ENCODE measurements at regions not wholly inside any gene's neighbourhood (a gene's known extent, or its start where the extent isn't known, plus 50 kb on each side); places are given as distances from the start of the nearest gene placed in this dataset.
"Not testable (repeated sequence)": the region's sequence is repeated elsewhere in the genome, so short reads cannot be mapped to it uniquely, and the experiment has no call there.

- in situ Hi-C loops (cut with MboI), result loop anchor here (10.0 kb wide), 1 partner anchor 319 kb away; no protein-coding TSS in a partner anchor
- not testable (repeated sequence) for ATAC-seq; H3K27me3 ChIP-seq (replicated peaks in 1 of 2; ENCODE audit: control insufficient read depth in 2 of 2, insufficient read depth in 2 of 2, low read length in 1 of 2)
These were observed 85.4 kb upstream of the DRD5 start for GRCh38 chr4:9695994-9696393.

DNA sequence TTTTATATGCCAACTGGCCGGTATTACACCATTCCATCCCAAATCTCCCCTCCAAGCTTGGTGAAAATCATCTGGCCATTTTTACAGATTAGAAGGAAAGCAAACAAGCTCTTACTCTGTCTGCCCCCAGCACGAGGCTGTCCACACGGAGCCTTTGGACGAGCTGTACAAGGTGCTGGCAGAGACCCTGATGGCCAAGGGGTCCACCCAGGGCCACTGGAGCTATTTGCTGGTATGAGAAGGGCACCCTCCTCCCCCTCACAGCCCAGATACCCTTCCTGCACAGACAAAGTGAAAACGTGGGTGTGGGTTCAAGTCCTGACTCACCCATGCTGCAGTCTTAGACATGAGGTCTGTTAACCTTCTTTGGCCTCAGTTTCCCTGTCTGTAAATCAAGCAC lies 84.9 kb upstream of the DRD5 start:
- H3K4me1 ChIP-seq (ENCODE audit: control insufficient read depth, insufficient read depth, low read length); H3K79me2 ChIP-seq (ENCODE audit: control insufficient read depth, insufficient read depth, low read length); H3K9ac ChIP-seq (ENCODE audit: control insufficient read depth, insufficient read depth, low read length); H3K9me3 ChIP-seq (replicated peaks; ENCODE audit: control insufficient read depth, insufficient read depth, low read length); H2AFZ ChIP-seq (ENCODE audit: control insufficient read depth, low read depth, low read length); H3K4me3 ChIP-seq; POLR2A ChIA-PET; BruUV-seq (replicated peaks); H3K27ac ChIP-seq (ENCODE audit: control insufficient read depth, insufficient read depth); FAIRE-seq; ATAC-seq; H4K20me1 ChIP-seq (ENCODE audit: control insufficient read depth, insufficient read depth); H3K36me3 ChIP-seq (ENCODE audit: control insufficient read depth in 2 of 2, insufficient read depth in 2 of 2, low read length in 1 of 2); H3K27me3 ChIP-seq (replicated peaks in 1 of 2; ENCODE audit: control insufficient read depth in 2 of 2, insufficient read depth in 2 of 2, low read length in 1 of 2); intact Hi-C loops (cut with micrococcal nuclease; ENCODE audit: unreplicated experiment); SMC1A ChIA-PET (ENCODE audit: uncharacterized antibody, unreplicated experiment); H3K4me2 ChIP-seq (ENCODE audit: control insufficient read depth, insufficient read depth); DNase-seq (ENCODE audit: low read depth, low spot score): not testable (repeated sequence)
- in situ Hi-C loops (cut with MboI), result loop anchor here (10.0 kb wide), 1 partner anchor 318 kb away; no protein-coding TSS in a partner anchor
- WGBS (ENCODE audit: insufficient coverage, insufficient replicate concordance, low lambda C conversion rate, missing lambda C conversion rate), result 20% methylated on average over 5 of the region's 5 CpGs
- CTCF ChIA-PET, result interaction anchor here (1.8 kb wide), 1 partner anchor 318 kb away, joined by 9 read pairs; no protein-coding TSS in a partner anchor
- RAD21 ChIA-PET (ENCODE audit: unreplicated experiment), result interaction anchor here (0.6 kb wide), 1 partner anchor 72 kb away, joined by 3 read pairs; no protein-coding TSS in a partner anchor

More at GRCh38 chr4:9695994-9696393, 85.4 kb upstream of the DRD5 start:
- H3K4me2 ChIP-seq (ENCODE audit: control insufficient read depth, insufficient read depth); intact Hi-C loops (cut with micrococcal nuclease; ENCODE audit: unreplicated experiment); H3K4me3 ChIP-seq; BruUV-seq (replicated peaks); FAIRE-seq; H3K27ac ChIP-seq (ENCODE audit: control insufficient read depth, insufficient read depth); H2AFZ ChIP-seq (ENCODE audit: control insufficient read depth, low read depth, low read length); H3K9me3 ChIP-seq (replicated peaks; ENCODE audit: control insufficient read depth, insufficient read depth, low read length); SMC1A ChIA-PET (ENCODE audit: uncharacterized antibody, unreplicated experiment); POLR2A ChIA-PET; H3K36me3 ChIP-seq (ENCODE audit: control insufficient read depth in 2 of 2, insufficient read depth in 2 of 2, low read length in 1 of 2); H3K79me2 ChIP-seq (ENCODE audit: control insufficient read depth, insufficient read depth, low read length); DNase-seq (ENCODE audit: low read depth, low spot score); H3K4me1 ChIP-seq (ENCODE audit: control insufficient read depth, insufficient read depth, low read length); H4K20me1 ChIP-seq (ENCODE audit: control insufficient read depth, insufficient read depth); H3K9ac ChIP-seq (ENCODE audit: control insufficient read depth, insufficient read depth, low read length): not testable (repeated sequence)
- WGBS (ENCODE audit: insufficient coverage, insufficient replicate concordance, low lambda C conversion rate, missing lambda C conversion rate), result 16% methylated on average over 4 of the region's 4 CpGs
- ChIA-PET CTCF (interaction anchor here (1.8 kb wide), 1 partner anchor 318 kb away, joined by 9 read pairs; no protein-coding TSS in a partner anchor), RAD21 (ENCODE audit: unreplicated experiment) (interaction anchor here (1.0 kb wide), 1 partner anchor 319 kb away, joined by 3 read pairs; no protein-coding TSS in a partner anchor)
- TF ChIP-seq, protein P1, sequence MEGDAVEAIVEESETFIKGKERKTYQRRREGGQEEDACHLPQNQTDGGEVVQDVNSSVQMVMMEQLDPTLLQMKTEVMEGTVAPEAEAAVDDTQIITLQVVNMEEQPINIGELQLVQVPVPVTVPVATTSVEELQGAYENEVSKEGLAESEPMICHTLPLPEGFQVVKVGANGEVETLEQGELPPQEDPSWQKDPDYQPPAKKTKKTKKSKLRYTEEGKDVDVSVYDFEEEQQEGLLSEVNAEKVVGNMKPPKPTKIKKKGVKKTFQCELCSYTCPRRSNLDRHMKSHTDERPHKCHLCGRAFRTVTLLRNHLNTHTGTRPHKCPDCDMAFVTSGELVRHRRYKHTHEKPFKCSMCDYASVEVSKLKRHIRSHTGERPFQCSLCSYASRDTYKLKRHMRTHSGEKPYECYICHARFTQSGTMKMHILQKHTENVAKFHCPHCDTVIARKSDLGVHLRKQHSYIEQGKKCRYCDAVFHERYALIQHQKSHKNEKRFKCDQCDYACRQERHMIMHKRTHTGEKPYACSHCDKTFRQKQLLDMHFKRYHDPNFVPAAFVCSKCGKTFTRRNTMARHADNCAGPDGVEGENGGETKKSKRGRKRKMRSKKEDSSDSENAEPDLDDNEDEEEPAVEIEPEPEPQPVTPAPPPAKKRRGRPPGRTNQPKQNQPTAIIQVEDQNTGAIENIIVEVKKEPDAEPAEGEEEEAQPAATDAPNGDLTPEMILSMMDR (IDR thresholded peaks at IDR 0.05 in 2 of 3, conservative IDR thresholded peaks at IDR 0.05 in 1 of 3; ENCODE audit: control insufficient read depth in 2 of 3, extremely low read depth in 1 of 3, insufficient read depth in 1 of 3, low read depth in 3 of 3, low read length in 3 of 3), result peak in 1 of 3 experiments; percentile 11; a peak in 1 of 6 replicates

DNA sequence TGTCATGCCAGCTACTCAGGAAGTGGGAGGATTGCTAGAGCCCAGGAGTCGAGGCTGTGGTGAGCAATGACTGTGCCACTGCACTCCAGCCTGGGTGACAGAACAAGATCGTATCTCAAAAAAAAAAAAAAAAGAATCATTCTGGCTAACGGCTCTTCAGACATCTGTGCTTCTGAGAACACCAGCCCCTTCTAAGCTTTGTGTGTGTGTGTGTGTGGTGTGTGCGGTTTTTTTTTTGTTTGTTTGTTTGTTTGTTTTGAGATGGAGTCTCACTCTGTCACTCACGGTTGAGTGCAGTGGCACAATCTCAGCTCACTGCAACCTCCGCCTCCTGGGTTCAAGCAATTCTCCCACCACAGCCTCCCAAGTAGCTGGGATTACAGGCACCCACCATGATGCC lies 79.4 kb upstream of the DRD5 start:
- H2AFZ ChIP-seq (ENCODE audit: control insufficient read depth, low read depth, low read length); ATAC-seq; POLR2A ChIA-PET; H3K9ac ChIP-seq (ENCODE audit: control insufficient read depth, insufficient read depth, low read length); CTCF ChIA-PET; H3K9me3 ChIP-seq (replicated peaks; ENCODE audit: control insufficient read depth, insufficient read depth, low read length); H3K4me3 ChIP-seq; H3K27me3 ChIP-seq (replicated peaks in 1 of 2; ENCODE audit: control insufficient read depth in 2 of 2, insufficient read depth in 2 of 2, low read length in 1 of 2); in situ Hi-C loops (cut with MboI); RAD21 ChIA-PET (ENCODE audit: unreplicated experiment); intact Hi-C loops (cut with micrococcal nuclease; ENCODE audit: unreplicated experiment); H4K20me1 ChIP-seq (ENCODE audit: control insufficient read depth, insufficient read depth); H3K79me2 ChIP-seq (ENCODE audit: control insufficient read depth, insufficient read depth, low read length); BruUV-seq (replicated peaks); H3K36me3 ChIP-seq (ENCODE audit: control insufficient read depth in 2 of 2, insufficient read depth in 2 of 2, low read length in 1 of 2); H3K4me1 ChIP-seq (ENCODE audit: control insufficient read depth, insufficient read depth, low read length); H3K27ac ChIP-seq (ENCODE audit: control insufficient read depth, insufficient read depth); FAIRE-seq; H3K4me2 ChIP-seq (ENCODE audit: control insufficient read depth, insufficient read depth); DNase-seq (ENCODE audit: low read depth, low spot score): not testable (repeated sequence)
- SMC1A ChIA-PET (ENCODE audit: uncharacterized antibody, unreplicated experiment), result interaction anchor here (1.7 kb wide), 1 partner anchor 313 kb away, joined by 4 read pairs; no protein-coding TSS in a partner anchor
- 66% methylated on average over 5 of the region's 6 CpGs for WGBS (ENCODE audit: insufficient coverage, insufficient replicate concordance, low lambda C conversion rate, missing lambda C conversion rate)
